Neuronal stem cell (in vitro differentiated cells): ENCODE measurements at regions not wholly inside any gene's neighbourhood (a gene's known extent, or its start where the extent isn't known, plus 50 kb on each side); places are given as distances from the start of the nearest gene placed in this dataset.
A peak's percentile ranks its signal among the peaks of the same experiment; 100 is the strongest.
"Not testable (repeated sequence)": the region's sequence is repeated elsewhere in the genome, so short reads cannot be mapped to it uniquely, and the experiment has no call there.

Experiments
- DNase-seq: peaks from one replicate; pipeline ENCODE4 v3.0.0-alpha.2; 2013; ENCODE audit warnings: low spot score
- H2AFZ ChIP-seq: one replicate; pipeline ENCODE4 v1.6.1; 2013; ENCODE audit warnings: mild to moderate bottlenecking, low read length, inconsistent platforms
- H2AK5ac ChIP-seq: 2 replicates; pipeline ENCODE4 v1.6.1; 2013; ENCODE audit warnings: low read depth, mild to moderate bottlenecking, inconsistent platforms, low read length, moderate library complexity, mixed read lengths
- H2BK120ac ChIP-seq: 2 replicates; pipeline ENCODE4 v1.6.1; 2013; ENCODE audit warnings: low read depth, mild to moderate bottlenecking, inconsistent platforms, low read length, moderate library complexity, mixed read lengths
- H2BK12ac ChIP-seq: one replicate; pipeline ENCODE4 v1.6.1; 2013; ENCODE audit warnings: low read length, inconsistent platforms
- H2BK15ac ChIP-seq: 2 replicates; pipeline ENCODE4 v1.6.1; 2013; ENCODE audit warnings: mild to moderate bottlenecking, low read length, inconsistent platforms, mixed read lengths
- H2BK5ac ChIP-seq: one replicate; pipeline ENCODE4 v1.6.1; 2013; ENCODE audit warnings: inconsistent platforms, mild to moderate bottlenecking, low read length, moderate library complexity
- H3K14ac ChIP-seq: one replicate; pipeline ENCODE4 v1.6.1; 2013; ENCODE audit warnings: low read length, inconsistent platforms
- H3K18ac ChIP-seq: 2 replicates; pipeline ENCODE4 v1.6.1; 2013; ENCODE audit warnings: low read length, inconsistent platforms
- H3K23ac ChIP-seq: 2 replicates; pipeline ENCODE4 v1.6.1; 2013; ENCODE audit warnings: low read depth, mild to moderate bottlenecking, mixed read lengths, low read length, inconsistent platforms; ENCODE audit not compliant: poor library complexity
- H3K27ac ChIP-seq: replicated peaks from 3 replicates; pipeline ENCODE4 v1.5.1; 2013; ENCODE audit warnings: low read length, inconsistent platforms
- H3K27me3 ChIP-seq, 3 experiments: 2 replicates each; pipeline ENCODE4 v1.6.1; 2013; ENCODE audit warnings: low read length in 3 of 3, mild to moderate bottlenecking in 2 of 3, inconsistent platforms in 1 of 3, low read depth in 1 of 3, mixed read lengths in 1 of 3, moderate library complexity in 1 of 3; ENCODE audit not compliant: control insufficient read depth in 3 of 3, insufficient read depth in 3 of 3
- H3K36me3 ChIP-seq, 2 donors: replicated peaks in 1 of 2; 2 replicates each; pipeline ENCODE4 v1.6.1; 2013; ENCODE audit warnings: low read length in 2 of 2; ENCODE audit not compliant: control insufficient read depth in 2 of 2, insufficient read depth in 2 of 2
- H3K4ac ChIP-seq: 2 replicates; pipeline ENCODE4 v1.6.1; 2013; ENCODE audit warnings: inconsistent platforms, mild to moderate bottlenecking, low read length, moderate library complexity
- H3K4me1 ChIP-seq, 2 donors: 1 replicate in 1 of 2; 2 replicates in 1 of 2; pipeline ENCODE4 v1.6.1; 2013; ENCODE audit warnings: low read length in 2 of 2, low read depth in 1 of 2; ENCODE audit not compliant: control insufficient read depth in 2 of 2, insufficient read depth in 1 of 2
- H3K4me2 ChIP-seq: one replicate; pipeline ENCODE4 v1.6.1; 2013; ENCODE audit warnings: mild to moderate bottlenecking, low read length, inconsistent platforms; ENCODE audit not compliant: insufficient read depth, poor library complexity, severe bottlenecking
- H3K4me3 ChIP-seq, 2 donors: 2 replicates each; pipeline ENCODE4 v1.5.1; 2013; ENCODE audit warnings: low read length in 2 of 2, mild to moderate bottlenecking in 2 of 2, inconsistent platforms in 1 of 2, moderate library complexity in 1 of 2
- H3K79me1 ChIP-seq: one replicate; pipeline ENCODE4 v1.6.1; 2013; ENCODE audit warnings: low read depth, mild to moderate bottlenecking, inconsistent platforms, low read length, moderate library complexity
- H3K9ac ChIP-seq: one replicate; pipeline ENCODE4 v1.6.1; 2013; ENCODE audit warnings: mild to moderate bottlenecking, low read depth, low read length, inconsistent platforms; ENCODE audit not compliant: poor library complexity
- H3K9me3 ChIP-seq, 2 donors: replicated peaks in 1 of 2; 2 replicates each; pipeline versions ENCODE3 to v1.6.1; 2013; ENCODE audit warnings: low read length in 2 of 2, mild to moderate bottlenecking in 2 of 2, inconsistent platforms in 1 of 2, low read depth in 1 of 2, mixed read lengths in 1 of 2, moderate library complexity in 1 of 2; ENCODE audit not compliant: control insufficient read depth in 2 of 2, insufficient read depth in 1 of 2
- H4K8ac ChIP-seq: one replicate; pipeline ENCODE4 v1.6.1; 2013; ENCODE audit warnings: low read depth, mild to moderate bottlenecking, inconsistent platforms, low read length, moderate library complexity
- H4K91ac ChIP-seq: one replicate; pipeline ENCODE4 v1.6.1; 2013; ENCODE audit warnings: low read length, low read depth, mild to moderate bottlenecking, inconsistent platforms; ENCODE audit not compliant: poor library complexity
- WGBS, 2 donors: extraction: QIAGEN DNeasy Blood & Tissue Kit; methylation state at CpG; one replicate each; pipeline ENCODE4 v1.1.7; 2013; ENCODE audit warnings: missing lambda C conversion rate in 2 of 2, mixed read lengths in 1 of 2; ENCODE audit not compliant: insufficient read length in 2 of 2, insufficient replicate concordance in 1 of 2; ENCODE audit errors: extremely low coverage in 2 of 2; 5-methylcytosine and 5-hydroxymethylcytosine counted together

DNA sequence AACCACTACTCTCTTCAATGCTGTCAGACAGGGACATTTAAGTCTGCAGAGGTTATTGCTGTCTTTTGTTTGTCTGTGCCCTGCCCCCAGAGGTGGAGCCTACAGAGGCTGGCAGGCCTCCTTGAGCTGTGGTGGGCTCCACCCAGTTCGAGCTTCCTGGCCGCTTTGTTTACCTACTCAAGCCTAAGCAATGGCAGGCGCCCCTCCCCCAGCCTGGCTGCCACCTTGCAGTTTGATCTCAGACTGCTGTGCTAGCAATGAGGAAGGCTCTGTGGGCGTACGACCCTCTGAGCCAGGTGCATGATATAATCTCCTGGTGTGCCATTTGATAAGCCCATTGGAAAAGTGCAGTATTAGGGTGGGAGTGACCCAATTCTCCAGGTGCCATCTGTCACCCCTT is 628.7 kb downstream of the GABRG2 start:
- H3K36me3 ChIP-seq, H3K9ac ChIP-seq, H3K79me1 ChIP-seq, H3K9me3 ChIP-seq, H3K27me3 ChIP-seq, H4K91ac ChIP-seq, H2AK5ac ChIP-seq, H3K4me3 ChIP-seq, H2BK12ac ChIP-seq, H2BK120ac ChIP-seq, H2BK5ac ChIP-seq, H3K14ac ChIP-seq, H4K8ac ChIP-seq, H3K18ac ChIP-seq, H3K4ac ChIP-seq, H2AFZ ChIP-seq, H3K23ac ChIP-seq, H3K4me2 ChIP-seq, H3K4me1 ChIP-seq, H3K27ac ChIP-seq, H2BK15ac ChIP-seq, DNase-seq: not testable (repeated sequence)
- WGBS, 2 donors = no CpG with 5 or more reads among the region's 5 CpGs

DNA sequence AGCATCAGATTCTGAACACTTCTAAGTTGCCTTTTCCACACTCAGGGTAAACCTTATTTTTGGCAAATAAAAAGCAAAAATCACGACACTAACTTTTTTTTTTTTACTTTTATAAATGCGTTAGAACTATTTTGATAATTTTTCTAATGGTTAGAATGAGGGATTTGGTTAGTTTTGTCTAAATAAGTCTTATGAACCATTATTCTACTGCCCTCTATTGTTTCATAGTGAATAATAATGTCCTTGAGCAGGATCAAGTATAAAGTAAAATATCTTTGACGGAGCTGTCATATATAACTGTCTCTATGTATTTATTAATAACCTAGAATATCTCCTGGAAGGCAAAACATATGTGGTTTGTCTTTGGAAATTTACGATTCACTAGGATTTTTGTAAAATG is 631.8 kb downstream of the GABRG2 start:
- H3K36me3 ChIP-seq = no peaks in the 10 kb centered on the region
- no peak overlapping the region for H3K14ac ChIP-seq
- H2AFZ ChIP-seq = no peak overlapping the region
- H2BK120ac ChIP-seq = no peak overlapping the region
- H2BK12ac ChIP-seq = no peak overlapping the region
- no peak overlapping the region for H3K4ac ChIP-seq
- no CpG with 5 or more reads among the region's 4 CpGs for WGBS, 2 donors
- H2BK5ac ChIP-seq = no peak overlapping the region
- no peak overlapping the region for H2BK15ac ChIP-seq
- no peak overlapping the region for H3K18ac ChIP-seq
- H3K4me3 ChIP-seq = no peak overlapping the region
- no peaks in the 10 kb centered on the region for H3K9me3 ChIP-seq
- no peak overlapping the region for H4K91ac ChIP-seq
- H2AK5ac ChIP-seq = no peak overlapping the region
- no peak overlapping the region for H3K9ac ChIP-seq
- DNase-seq = no peak
- no peak overlapping the region for H4K8ac ChIP-seq
- H3K4me2 ChIP-seq = no peak overlapping the region
- no peaks in the 10 kb centered on the region for H3K79me1 ChIP-seq
- H3K23ac ChIP-seq = no peak overlapping the region
- no peaks in the 10 kb centered on the region for H3K27me3 ChIP-seq
- no peak overlapping the region for H3K27ac ChIP-seq
- no peaks in the 10 kb centered on the region for H3K4me1 ChIP-seq

DNA sequence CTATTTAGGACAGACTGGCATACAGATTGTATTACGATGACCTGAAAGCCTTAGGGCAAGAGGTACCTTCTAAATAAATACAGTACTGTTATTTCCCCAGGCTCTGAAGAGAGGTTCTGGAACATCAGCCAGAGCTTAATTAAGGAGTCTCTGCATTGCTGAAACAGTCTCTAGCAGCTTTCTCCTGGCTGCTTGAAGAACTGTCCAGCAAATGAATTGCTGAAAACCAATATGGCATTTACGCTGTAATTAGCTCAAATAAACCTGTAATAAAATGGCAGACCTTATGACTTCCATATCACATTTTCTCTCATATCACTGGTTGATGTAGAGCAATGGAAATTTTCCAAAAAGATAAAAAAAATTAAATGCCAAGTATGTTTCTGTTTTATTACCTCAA is 636.3 kb downstream of the GABRG2 start:
- no peaks in the 10 kb centered on the region for H3K4me1 ChIP-seq
- no peak overlapping the region for H3K18ac ChIP-seq
- H3K14ac ChIP-seq = no peak overlapping the region
- no peak overlapping the region for H4K8ac ChIP-seq
- no peak overlapping the region for H2AK5ac ChIP-seq
- no peaks in the 10 kb centered on the region for H3K27me3 ChIP-seq
- H3K4me2 ChIP-seq = no peak overlapping the region
- no peak overlapping the region for H2BK15ac ChIP-seq
- H3K9ac ChIP-seq = no peak overlapping the region
- H3K4me3 ChIP-seq = no peak overlapping the region
- H3K4ac ChIP-seq = no peak overlapping the region
- H2BK5ac ChIP-seq = no peak overlapping the region
- H4K91ac ChIP-seq = no peak overlapping the region
- H2BK120ac ChIP-seq = no peak overlapping the region
- no peak overlapping the region for H3K27ac ChIP-seq
- H3K23ac ChIP-seq = no peak overlapping the region
- peak; percentile 8 for DNase-seq
- WGBS, 2 donors = no CpG with 5 or more reads among the region's 2 CpGs
- no peaks in the 10 kb centered on the region for H3K9me3 ChIP-seq
- no peaks in the 10 kb centered on the region for H3K36me3 ChIP-seq
- H2BK12ac ChIP-seq = no peak overlapping the region
- H2AFZ ChIP-seq = no peak overlapping the region
- no peaks in the 10 kb centered on the region for H3K79me1 ChIP-seq

DNA sequence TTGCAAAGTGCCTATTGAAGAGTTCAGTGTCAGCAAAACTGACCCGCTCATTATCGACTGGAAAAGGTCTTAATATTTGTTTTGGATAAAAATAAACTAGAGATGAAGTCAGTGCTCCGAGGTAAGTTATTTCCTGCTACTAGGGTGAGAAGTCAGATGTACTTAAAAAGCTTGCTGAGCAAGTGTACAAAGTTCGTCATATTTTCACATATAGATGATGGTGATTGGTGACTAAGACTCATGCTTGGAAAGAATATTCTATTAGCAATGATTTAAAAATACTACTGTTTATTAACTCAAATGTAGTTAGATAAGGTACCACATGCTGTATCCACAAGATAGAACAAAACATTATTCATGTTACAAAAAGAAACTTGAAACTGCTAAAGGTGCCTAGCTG is 643.7 kb downstream of the GABRG2 start:
- Histone ChIP-seq H3K23ac (no peak overlapping the region), H2BK15ac (no peak overlapping the region), H2AK5ac (no peak overlapping the region), H3K18ac (no peak overlapping the region), H2BK120ac (no peak overlapping the region), H3K4me3 (no peak overlapping the region), H3K9me3 (no peaks in the 10 kb centered on the region), H4K91ac (no peak overlapping the region), H2BK5ac (no peak overlapping the region), H3K79me1 (no peaks in the 10 kb centered on the region), H3K4me1 (no peaks in the 10 kb centered on the region), H2AFZ (no peak overlapping the region), H3K14ac (no peak overlapping the region), H3K4me2 (no peak overlapping the region), H3K36me3 (no peaks in the 10 kb centered on the region), H2BK12ac (no peak overlapping the region), H3K9ac (no peak overlapping the region), H3K27ac (no peak overlapping the region), H3K27me3 (no peaks in the 10 kb centered on the region), H4K8ac (no peak overlapping the region), H3K4ac (no peak overlapping the region)
- DNase-seq = no peak
- no CpG with 5 or more reads among the region's 4 CpGs for WGBS, 2 donors
